Stimulated activated CD8-positive, alpha-beta memory T cell treated with anti-CD3 and anti-CD28 coated beads, Interleukin-7, amount 100 ng/mL, for 48 hours (primary cell): ENCODE measurements at regions not wholly inside any gene's neighbourhood (a gene's known extent, or its start where the extent isn't known, plus 50 kb on each side); places are given as distances from the start of the nearest gene placed in this dataset.

ENCODE experiments used
- DNase-seq, 2 donors: peaks; one replicate each; pipeline ENCODE4 v3.0.0-alpha.2; 2020; ENCODE audit warnings: low read depth in 1 of 2; ENCODE audit errors: extremely low read depth in 1 of 2

- DNase-seq, result no peak
Observed at GRCh38 chr9:131809941-131810344, 70.1 kb upstream of the RAPGEF1 start.

GRCh38 chr9:131808291-131808690 lies 68.4 kb upstream of the RAPGEF1 start:
- DNase-seq, result no peak

- no peak for DNase-seq
Observed at GRCh38 chr9:131807144-131807983, 67.5 kb upstream of the RAPGEF1 start.

GRCh38 chr9:131805803-131806202 lies 65.9 kb upstream of the RAPGEF1 start:
- DNase-seq, result no peak

GRCh38 chr9:131804826-131805225 lies 65.0 kb upstream of the RAPGEF1 start:
- no peak for DNase-seq

- DNase-seq, result no peak
Observed at GRCh38 chr9:131803758-131804411, 64.0 kb upstream of the RAPGEF1 start.

GRCh38 chr9:131801810-131802209 lies 61.9 kb upstream of the RAPGEF1 start:
- no peak for DNase-seq

- no peak for DNase-seq
Observed at GRCh38 chr9:131800843-131801242, 61.0 kb upstream of the RAPGEF1 start.

- DNase-seq, result no peak
Observed at GRCh38 chr9:131800366-131800765, 60.5 kb upstream of the RAPGEF1 start.

GRCh38 chr9:131799177-131799823 lies 59.4 kb upstream of the RAPGEF1 start:
- DNase-seq, result peak in 1 of 2 donors; percentile 5

- no peak for DNase-seq
Observed at GRCh38 chr9:131798246-131798645, 58.4 kb upstream of the RAPGEF1 start.

- DNase-seq, result no peak
Observed at GRCh38 chr9:131794393-131794792, 54.5 kb upstream of the RAPGEF1 start.

GRCh38 chr9:131791542-131792254 lies 51.8 kb upstream of the RAPGEF1 start:
- no peak for DNase-seq
